PC-3 (cell line): ENCODE measurements at regions not wholly inside any gene's neighbourhood (a gene's known extent, or its start where the extent isn't known, plus 50 kb on each side); places are given as distances from the start of the nearest gene placed in this dataset.

ENCODE experiments used
- ATAC-seq: fragments of 200-7000 bp; cut with Tn5 transposase; 2 replicates; pipeline ENCODE4 v1.9.1; 2020; ENCODE audit warnings: mild to moderate bottlenecking, moderate library complexity
- BruUV-seq: library from RNA; stranded (reverse); fragments of 400-500 nt; replicated peaks from 2 replicates; lab custom pipeline; 2021; lab: Mats Ljungman, UMichigan
- CTCF ChIA-PET: fragments of 300-600 bp; sonication (Branson Sonifier 250); formaldehyde crosslinking; loops from one replicate; lab custom pipeline; 2022; ENCODE audit warnings: antibody characterized with exemption; lab: Charles Lee
- POLR2A ChIA-PET: fragments of 300-600 bp; sonication (Branson Sonifier 250); formaldehyde crosslinking; loops from one replicate; lab custom pipeline; 2022; ENCODE audit warnings: antibody characterized with exemption; ENCODE audit not compliant: unreplicated experiment; lab: Charles Lee
- DNase-seq: peaks from one replicate; pipeline ENCODE4 v3.0.0-alpha.2; 2015
- H2AFZ ChIP-seq: fragments of 300-600 bp; sonication (generic); 2 replicates; pipeline ENCODE4 v1.6.0; 2016; ENCODE audit warnings: antibody characterized with exemption, low read length
- H3F3A ChIP-seq: fragments of 300-600 bp; sonication (generic); one replicate; pipeline ENCODE4 v1.6.0; 2017; ENCODE audit warnings: antibody characterized with exemption, low read length, control low read depth, mild to moderate bottlenecking; ENCODE audit not compliant: unreplicated experiment
- H3K27ac ChIP-seq: fragments of 300-600 bp; sonication (generic); 2 replicates; pipeline ENCODE4 v1.5.1; 2016; ENCODE audit warnings: mild to moderate bottlenecking, low read length
- H3K27me3 ChIP-seq: fragments of 300-600 bp; sonication (generic); 2 replicates; pipeline ENCODE4 v1.6.1; 2016; ENCODE audit warnings: low read length, mixed read lengths
- H3K36me3 ChIP-seq: fragments of 300-600 bp; sonication (generic); 2 replicates; pipeline ENCODE4 v1.6.1; 2016; ENCODE audit warnings: low read depth, mixed run types, low read length, mixed read lengths
- H3K4me1 ChIP-seq: fragments of 300-600 bp; sonication (generic); 2 replicates; pipeline ENCODE4 v1.5.1; 2016; ENCODE audit warnings: low read length; ENCODE audit not compliant: insufficient read depth
- H3K4me2 ChIP-seq: fragments of 300-600 bp; sonication (generic); 2 replicates; pipeline ENCODE4 v1.6.0; 2016; ENCODE audit warnings: low read length
- H3K4me3 ChIP-seq: fragments of 300-600 bp; sonication (generic); 2 replicates; pipeline ENCODE4 v1.5.1; 2016; ENCODE audit warnings: mild to moderate bottlenecking, low read length, mixed read lengths
- H3K79me2 ChIP-seq: fragments of 300-600 bp; sonication (generic); 2 replicates; pipeline ENCODE4 v1.6.1; 2017; ENCODE audit warnings: low read length, mixed read lengths
- H3K9ac ChIP-seq: fragments of 300-600 bp; sonication (generic); 2 replicates; pipeline ENCODE4 v1.6.0; 2016; ENCODE audit warnings: mild to moderate bottlenecking, low read length
- H3K9me2 ChIP-seq: fragments of 300-600 bp; sonication (generic); replicated peaks from 2 replicates; pipeline ENCODE4 v1.6.1; 2016; ENCODE audit warnings: mixed run types, low read length, mixed read lengths
- H3K9me3 ChIP-seq: fragments of 300-600 bp; sonication (generic); 2 replicates; pipeline ENCODE4 v1.6.1; 2016; ENCODE audit warnings: low read length, mixed read lengths
- H4K20me1 ChIP-seq: fragments of 300-600 bp; sonication (generic); 2 replicates; pipeline ENCODE4 v1.6.1; 2016; ENCODE audit warnings: low read length, mixed read lengths
- EZH2 ChIP-seq: fragments of 300-600 bp; sonication (generic); IDR thresholded peaks from one replicate; pipeline ENCODE4 v1.6.1; 2017; ENCODE audit warnings: antibody characterized with exemption, mild to moderate bottlenecking, low read length; ENCODE audit not compliant: unreplicated experiment
- EZH2phosphoT487 ChIP-seq: fragments of 300-600 bp; sonication (generic); IDR thresholded peaks from 2 replicates; pipeline ENCODE4 v1.6.1; 2018; ENCODE audit warnings: mild to moderate bottlenecking, antibody characterized with exemption, low read length, borderline replicate concordance
- intact Hi-C: fragments of 100-400 bp; cut with micrococcal nuclease; formaldehyde crosslinking; loops from 2 replicates; pipeline ENCODE4 v1.9.0; 2023
- TF ChIP-seq, protein P1 (sequence below): fragments of 300-600 bp; sonication (generic); conservative IDR thresholded peaks from 2 replicates; pipeline ENCODE4 v1.5.1; 2017; ENCODE audit warnings: antibody characterized with exemption, low read depth, mild to moderate bottlenecking, low read length

GRCh38 chr5:9905661-9906060 is 275.5 kb upstream of the TAS2R1 start:
- Histone ChIP-seq H3K27ac (no peak overlapping the region), H3K79me2 (no peaks in the 10 kb centered on the region), H3K9ac (no peak overlapping the region), H4K20me1 (no peaks in the 10 kb centered on the region), H3K4me2 (no peak overlapping the region), H2AFZ (no peak overlapping the region), H3K4me3 (no peak overlapping the region), H3F3A (no peaks in the 10 kb centered on the region), H3K4me1 (no peaks in the 10 kb centered on the region), H3K9me2 (no peaks in the 10 kb centered on the region), H3K9me3 (no peaks in the 10 kb centered on the region), H3K27me3 (no peaks in the 10 kb centered on the region), H3K36me3 (no peaks in the 10 kb centered on the region)
- DNase-seq = no peak
- no peak for ATAC-seq
- ChIA-PET POLR2A (no interaction called here), CTCF (no interaction called here)
- no TSS peak for BruUV-seq
- TF ChIP-seq, protein P1, sequence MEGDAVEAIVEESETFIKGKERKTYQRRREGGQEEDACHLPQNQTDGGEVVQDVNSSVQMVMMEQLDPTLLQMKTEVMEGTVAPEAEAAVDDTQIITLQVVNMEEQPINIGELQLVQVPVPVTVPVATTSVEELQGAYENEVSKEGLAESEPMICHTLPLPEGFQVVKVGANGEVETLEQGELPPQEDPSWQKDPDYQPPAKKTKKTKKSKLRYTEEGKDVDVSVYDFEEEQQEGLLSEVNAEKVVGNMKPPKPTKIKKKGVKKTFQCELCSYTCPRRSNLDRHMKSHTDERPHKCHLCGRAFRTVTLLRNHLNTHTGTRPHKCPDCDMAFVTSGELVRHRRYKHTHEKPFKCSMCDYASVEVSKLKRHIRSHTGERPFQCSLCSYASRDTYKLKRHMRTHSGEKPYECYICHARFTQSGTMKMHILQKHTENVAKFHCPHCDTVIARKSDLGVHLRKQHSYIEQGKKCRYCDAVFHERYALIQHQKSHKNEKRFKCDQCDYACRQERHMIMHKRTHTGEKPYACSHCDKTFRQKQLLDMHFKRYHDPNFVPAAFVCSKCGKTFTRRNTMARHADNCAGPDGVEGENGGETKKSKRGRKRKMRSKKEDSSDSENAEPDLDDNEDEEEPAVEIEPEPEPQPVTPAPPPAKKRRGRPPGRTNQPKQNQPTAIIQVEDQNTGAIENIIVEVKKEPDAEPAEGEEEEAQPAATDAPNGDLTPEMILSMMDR = no peak
- no peak for TF ChIP-seq EZH2phosphoT487
- no peak for TF ChIP-seq EZH2
- intact Hi-C loops = no loop called here

DNA sequence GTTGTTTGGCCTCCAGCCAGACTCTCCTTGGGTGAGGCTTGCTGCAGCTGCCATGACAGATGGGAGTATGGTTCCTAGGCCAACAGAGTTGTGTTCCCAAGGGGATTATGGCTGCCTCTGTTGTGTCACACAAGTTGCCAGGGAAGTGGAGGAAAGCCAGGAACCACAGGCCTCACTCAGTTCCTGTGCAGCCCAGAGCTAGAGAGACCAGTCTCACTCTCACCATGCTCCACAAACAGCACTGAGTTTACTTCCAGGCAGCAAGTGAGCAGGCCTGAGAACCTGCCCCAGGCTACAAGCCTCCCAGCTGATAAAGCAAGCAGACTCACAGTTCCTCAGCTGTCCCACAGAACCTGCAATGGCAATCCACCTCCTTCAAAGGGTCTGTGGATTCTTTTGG is 273.6 kb upstream of the TAS2R1 start:
- Histone ChIP-seq H3K79me2 (no peaks in the 10 kb centered on the region), H3K27me3 (no peaks in the 10 kb centered on the region), H3K4me3 (no peak overlapping the region), H3K4me1 (no peaks in the 10 kb centered on the region), H3K9me3 (no peaks in the 10 kb centered on the region), H3K4me2 (no peak overlapping the region), H3K36me3 (no peaks in the 10 kb centered on the region), H4K20me1 (no peaks in the 10 kb centered on the region), H3F3A (no peaks in the 10 kb centered on the region), H3K27ac (peak overlapping the region; percentile 17; the same call in 1 of the 2 replicates), H2AFZ (no peak overlapping the region), H3K9ac (no peak overlapping the region), H3K9me2 (no peaks in the 10 kb centered on the region)
- ChIA-PET CTCF (no interaction called here), POLR2A (no interaction called here)
- no TSS peak for BruUV-seq
- DNase-seq (peak; percentile 46), ATAC-seq (no peak)
- intact Hi-C loops = no loop called here
- TF ChIP-seq, protein P1 = no peak
- TF ChIP-seq EZH2 (no peak), EZH2phosphoT487 (no peak)

DNA sequence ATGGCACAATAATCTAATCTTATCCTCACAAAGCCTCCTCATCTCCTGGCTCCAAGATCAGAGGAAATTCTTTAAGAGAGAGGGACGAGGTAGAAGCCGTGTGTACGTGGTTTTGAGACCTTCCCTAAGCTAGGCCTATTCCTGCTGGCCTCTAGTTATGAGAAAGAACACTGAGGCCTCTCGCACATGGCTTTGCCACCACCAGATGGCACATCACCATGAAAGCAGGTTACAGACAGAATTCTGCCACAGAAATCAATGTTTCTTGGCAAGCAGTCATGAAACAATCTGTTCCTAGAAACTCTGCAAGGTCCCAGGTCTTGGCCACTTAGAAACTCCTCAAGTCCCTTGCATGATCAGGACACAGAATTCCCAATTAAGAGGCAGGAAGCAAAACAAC is 268.2 kb upstream of the TAS2R1 start:
- Histone ChIP-seq H3K4me1 (no peaks in the 10 kb centered on the region; the same call in 1 of the 2 replicates), H3K4me3 (no peak overlapping the region), H3K36me3 (no peaks in the 10 kb centered on the region), H2AFZ (no peak overlapping the region), H3K9me3 (no peaks in the 10 kb centered on the region), H3K27me3 (no peaks in the 10 kb centered on the region), H4K20me1 (no peaks in the 10 kb centered on the region), H3F3A (no peaks in the 10 kb centered on the region), H3K4me2 (no peak overlapping the region), H3K9ac (no peak overlapping the region), H3K27ac (no peak overlapping the region), H3K9me2 (no peaks in the 10 kb centered on the region), H3K79me2 (no peaks in the 10 kb centered on the region)
- ChIA-PET POLR2A (no interaction called here), CTCF (no interaction called here)
- intact Hi-C loops = loop anchor here (1.0 to 10.0 kb wide), 4 partner anchors 132 to 248 kb away; no protein-coding TSS in a partner anchor
- peak; percentile 85 for DNase-seq
- BruUV-seq = no TSS peak
- ATAC-seq = peak; percentile 64
- TF ChIP-seq, protein P1 = peak; percentile 92; the same call in 1 of the 2 replicates
- TF ChIP-seq EZH2 (no peak), EZH2phosphoT487 (no peak)
